Kidney epithelial cell (primary cell): ENCODE measurements at regions not wholly inside any gene's neighbourhood (a gene's known extent, or its start where the extent isn't known, plus 50 kb on each side); places are given as distances from the start of the nearest gene placed in this dataset.

Source experiments
- DNase-seq: peaks from one replicate; pipeline ENCODE4 v3.0.0-alpha.2; 2010; ENCODE audit warnings: low read depth
- H3K27me3 ChIP-seq: 2 replicates; pipeline ENCODE4 v1.6.0; 2011; ENCODE audit warnings: low read length; ENCODE audit not compliant: control insufficient read depth, insufficient read depth
- H3K36me3 ChIP-seq: 2 replicates; pipeline ENCODE4 v1.5.1; 2011; ENCODE audit warnings: low read length; ENCODE audit not compliant: control insufficient read depth, insufficient read depth
- H3K4me3 ChIP-seq: 2 replicates; pipeline ENCODE4 v1.5.1; 2011; ENCODE audit warnings: low read depth, mild to moderate bottlenecking, control low read depth, low read length
- TF ChIP-seq, protein P1 (sequence below): IDR thresholded peaks from 2 replicates; pipeline ENCODE4 v1.5.1; 2011; ENCODE audit warnings: mild to moderate bottlenecking, moderate library complexity, low read length, control low read depth, inconsistent platforms; ENCODE audit not compliant: insufficient read depth, poor library complexity, severe bottlenecking

DNA sequence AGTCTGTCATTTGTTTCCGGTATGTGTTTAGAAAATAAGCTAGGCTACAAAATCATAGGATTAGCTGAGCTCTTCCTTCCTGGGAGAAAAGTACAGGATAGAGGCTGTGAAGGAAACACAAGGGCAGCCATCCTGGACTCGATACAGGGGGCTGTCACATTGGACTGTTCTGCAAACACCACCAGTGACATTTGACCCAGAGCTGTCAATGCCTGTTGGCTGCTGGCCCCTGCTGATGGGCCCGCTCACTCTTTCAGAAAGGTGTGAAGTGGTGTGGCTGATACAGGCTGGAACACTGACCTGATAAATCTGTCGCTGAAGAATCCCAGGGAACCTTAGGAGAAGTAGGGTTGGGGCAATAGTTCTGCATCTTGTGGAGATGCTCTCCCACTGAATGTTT, 183.1 kb downstream of the RHOU start:
- no peak for DNase-seq
- H3K4me3 ChIP-seq: no peak overlapping the region
- no peaks in the 10 kb centered on the region for H3K36me3 ChIP-seq
- TF ChIP-seq, protein P1, sequence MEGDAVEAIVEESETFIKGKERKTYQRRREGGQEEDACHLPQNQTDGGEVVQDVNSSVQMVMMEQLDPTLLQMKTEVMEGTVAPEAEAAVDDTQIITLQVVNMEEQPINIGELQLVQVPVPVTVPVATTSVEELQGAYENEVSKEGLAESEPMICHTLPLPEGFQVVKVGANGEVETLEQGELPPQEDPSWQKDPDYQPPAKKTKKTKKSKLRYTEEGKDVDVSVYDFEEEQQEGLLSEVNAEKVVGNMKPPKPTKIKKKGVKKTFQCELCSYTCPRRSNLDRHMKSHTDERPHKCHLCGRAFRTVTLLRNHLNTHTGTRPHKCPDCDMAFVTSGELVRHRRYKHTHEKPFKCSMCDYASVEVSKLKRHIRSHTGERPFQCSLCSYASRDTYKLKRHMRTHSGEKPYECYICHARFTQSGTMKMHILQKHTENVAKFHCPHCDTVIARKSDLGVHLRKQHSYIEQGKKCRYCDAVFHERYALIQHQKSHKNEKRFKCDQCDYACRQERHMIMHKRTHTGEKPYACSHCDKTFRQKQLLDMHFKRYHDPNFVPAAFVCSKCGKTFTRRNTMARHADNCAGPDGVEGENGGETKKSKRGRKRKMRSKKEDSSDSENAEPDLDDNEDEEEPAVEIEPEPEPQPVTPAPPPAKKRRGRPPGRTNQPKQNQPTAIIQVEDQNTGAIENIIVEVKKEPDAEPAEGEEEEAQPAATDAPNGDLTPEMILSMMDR: no peak
- H3K27me3 ChIP-seq: no peaks in the 10 kb centered on the region

- no peaks in the 10 kb centered on the region for H3K27me3 ChIP-seq
- DNase-seq: no peak
- no peak overlapping the region for H3K4me3 ChIP-seq
- TF ChIP-seq, protein P1: no peak
- H3K36me3 ChIP-seq: no peaks in the 10 kb centered on the region
Measured at GRCh38 chr1:228919914-228920313, 184.6 kb downstream of the RHOU start.

- DNase-seq: no peak
- H3K4me3 ChIP-seq: no peak overlapping the region
- TF ChIP-seq, protein P1: no peak
- no peaks in the 10 kb centered on the region for H3K27me3 ChIP-seq
- H3K36me3 ChIP-seq: no peaks in the 10 kb centered on the region
Measured at GRCh38 chr1:228920831-228921230, 185.6 kb downstream of the RHOU start.

DNA sequence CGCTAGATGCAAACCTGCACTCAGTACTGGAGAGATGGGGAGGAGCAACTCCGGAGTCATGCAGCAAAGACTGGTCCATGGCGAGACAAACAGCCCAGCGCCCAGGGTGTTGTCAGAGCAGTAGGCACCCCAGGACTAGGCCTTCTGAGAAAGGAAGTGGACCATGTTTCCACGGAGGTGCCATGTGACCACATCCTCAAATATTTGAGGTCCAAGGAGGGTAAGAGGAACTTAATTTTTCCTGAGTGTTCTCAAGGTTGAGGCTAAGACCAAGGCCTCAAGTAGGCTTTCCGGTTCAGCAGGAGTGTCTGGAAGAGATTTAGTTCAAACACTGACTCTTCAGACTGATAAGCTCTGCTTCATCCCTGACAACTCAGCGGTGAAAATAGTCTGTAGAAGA, 186.2 kb downstream of the RHOU start:
- Histone ChIP-seq H3K36me3 (no peaks in the 10 kb centered on the region), H3K4me3 (no peak overlapping the region), H3K27me3 (no peaks in the 10 kb centered on the region)
- TF ChIP-seq, protein P1: no peak
- DNase-seq: no peak

GRCh38 chr1:228922722-228923376, 187.6 kb downstream of the RHOU start:
- TF ChIP-seq, protein P1: no peak
- H3K27me3 ChIP-seq: no peaks in the 10 kb centered on the region

More at GRCh38 chr1:228922722-228923376, 187.6 kb downstream of the RHOU start:
- Histone ChIP-seq H3K36me3 (no peaks in the 10 kb centered on the region), H3K4me3 (no peak overlapping the region)
- no peak for DNase-seq
